ENCODE measurements at regions not wholly inside any gene's neighbourhood (a gene's known extent, or its start where the extent isn't known, plus 50 kb on each side); places are given as distances from the start of the nearest gene placed in this dataset.

DNA sequence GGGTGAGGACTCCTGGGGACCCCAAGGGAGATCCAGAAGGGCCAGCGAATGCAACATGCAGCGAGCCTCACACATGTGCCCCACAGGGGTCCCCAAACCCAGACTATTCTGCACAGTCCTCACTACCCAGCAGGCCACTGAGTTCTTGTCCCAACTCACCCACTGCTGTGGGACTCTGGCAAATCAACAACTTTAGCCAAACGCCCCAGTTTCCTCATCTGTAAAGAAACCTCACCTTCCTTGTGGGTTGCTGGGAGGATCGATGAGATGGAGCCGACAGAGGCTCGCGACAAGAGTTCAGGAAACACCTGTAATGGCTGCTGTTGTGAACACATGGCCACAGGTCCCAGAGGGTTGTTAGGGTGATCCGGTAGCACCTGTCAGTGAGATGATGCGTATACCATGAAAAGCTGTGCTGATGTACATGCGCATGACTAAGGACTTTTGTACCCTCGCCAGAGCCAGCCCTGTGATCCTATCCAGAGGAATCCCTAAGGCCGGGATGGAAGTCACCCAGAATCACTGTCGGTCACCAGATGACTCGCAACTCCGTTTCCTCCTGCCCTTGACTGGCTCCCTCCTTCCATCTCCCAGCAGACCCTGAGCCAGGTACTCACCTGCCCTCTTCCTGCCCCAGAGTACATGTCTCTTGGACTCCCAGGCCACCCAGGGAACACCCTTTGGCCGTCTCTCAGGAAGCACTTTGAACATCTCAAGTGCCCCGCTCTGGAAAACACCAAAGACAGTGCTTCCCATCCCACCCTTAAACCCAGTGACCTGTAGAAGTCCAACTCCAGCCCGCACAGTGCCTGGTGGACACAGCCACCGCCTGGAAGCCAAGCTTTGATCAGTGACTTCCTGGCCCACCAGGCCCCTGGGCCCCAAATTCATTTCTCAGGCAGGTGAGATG lies 103.3 kb upstream of the ID2 start:
- Mint-ChIP-seq H3K27me3 (ENCODE audit: low read depth in 3 of 3) (peaks cover 9 to 17% (median 16%) of the 10 kb centered on the region in 3 donors), H3K9me3 (peaks cover 0 to 6% (median 3%) of the 10 kb centered on the region in 7 donors), H3K4me3 (no peak overlapping the region), H3K36me3 (peaks cover 0 to 8% of the 10 kb centered on the region in 2 donors), H3K27ac (peak overlapping the region in 4 of 7 donors; percentile 11 to 22 (median 14)), H3K4me1 (peaks cover 59% of the 10 kb centered on the region)
- H3K4me3 ChIP-seq (replicated peaks in 1 of 3; ENCODE audit: low read depth in 2 of 3, low read length in 3 of 3) = no peak overlapping the region
- peak in 1 of 3 donors; percentile 33 for DNase-seq
- intact Hi-C loops (cut with micrococcal nuclease) = no loop called here
- no peaks in the 10 kb centered on the region for H3K36me3 ChIP-seq (replicated peaks in 1 of 2; ENCODE audit: control insufficient read depth in 1 of 2, insufficient read depth in 2 of 2, low read length in 2 of 2)
- no peak for TF ChIP-seq CTCF (IDR thresholded peaks at IDR 0.05)
- H3K27ac ChIP-seq (ENCODE audit: low read depth in 1 of 2, low read length in 2 of 2) = no peak overlapping the region
- WGBS (ENCODE audit: insufficient coverage) = 70% methylated on average over 17 of the region's 19 CpGs
- no peaks in the 10 kb centered on the region for H3K27me3 ChIP-seq (ENCODE audit: control insufficient read depth in 2 of 2, insufficient read depth in 2 of 2, low read length in 2 of 2)
- H4K20me1 ChIP-seq (ENCODE audit: insufficient read depth, low read length) = no peaks in the 10 kb centered on the region
- H3K4me2 ChIP-seq (replicated peaks; ENCODE audit: extremely low read depth, low read length, poor library complexity, severe bottlenecking) = no peak overlapping the region
- no peaks in the 10 kb centered on the region for H3K9me3 ChIP-seq (replicated peaks in 1 of 2; ENCODE audit: control insufficient read depth in 1 of 2, insufficient read depth in 1 of 2, low read length in 2 of 2)
- no peak overlapping the region for H3K9ac ChIP-seq (ENCODE audit: insufficient read depth, low read length, poor library complexity, severe bottlenecking)
- H3K4me1 ChIP-seq (ENCODE audit: control insufficient read depth in 1 of 2, insufficient read depth in 2 of 2, low read length in 2 of 2) = peaks cover 40 to 57% of the 10 kb centered on the region in 2 donors
- no peak overlapping the region for H2AFZ ChIP-seq (ENCODE audit: insufficient read depth, low read depth, low read length, poor library complexity, severe bottlenecking)
- H3K79me2 ChIP-seq (ENCODE audit: insufficient read depth, low read length) = no peaks in the 10 kb centered on the region

DNA sequence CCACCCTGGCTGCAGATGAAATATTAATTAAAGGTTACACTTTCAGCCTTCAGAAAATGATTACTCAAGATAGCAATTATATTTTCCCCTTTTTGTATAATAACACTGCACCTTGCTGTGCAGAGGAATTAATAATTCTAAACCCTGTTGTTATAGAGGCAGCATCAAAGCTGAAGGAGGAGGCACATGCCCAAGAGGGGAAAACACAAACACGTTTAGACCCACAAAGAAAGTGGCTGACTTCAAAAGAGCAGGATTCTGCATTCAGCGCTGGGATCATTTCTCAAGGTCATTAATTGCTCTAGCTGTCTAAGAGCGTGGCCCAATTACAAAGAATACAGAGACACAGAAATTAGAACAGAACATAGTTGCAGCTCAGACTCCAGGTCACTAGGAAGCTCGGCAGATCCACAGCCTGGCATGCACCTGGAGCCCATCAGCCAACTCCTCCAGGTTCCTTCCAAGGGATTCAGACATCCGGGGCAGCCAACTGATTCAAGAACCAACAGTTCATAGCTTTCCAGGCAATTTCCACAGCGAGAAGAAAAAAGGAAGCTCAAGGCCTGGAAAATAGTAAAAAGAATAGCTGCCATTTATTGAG lies 102.3 kb upstream of the ID2 start:
- no peaks in the 10 kb centered on the region for H3K79me2 ChIP-seq (ENCODE audit: insufficient read depth, low read length)
- no peak overlapping the region for H3K4me2 ChIP-seq (replicated peaks; ENCODE audit: extremely low read depth, low read length, poor library complexity, severe bottlenecking)
- H3K4me3 ChIP-seq (replicated peaks in 1 of 3; ENCODE audit: low read depth in 2 of 3, low read length in 3 of 3) = no peak overlapping the region
- H3K27me3 Mint-ChIP-seq (ENCODE audit: low read depth in 3 of 3) = peaks cover 9 to 14% (median 12%) of the 10 kb centered on the region in 3 donors
- H3K27me3 ChIP-seq (ENCODE audit: control insufficient read depth in 2 of 2, insufficient read depth in 2 of 2, low read length in 2 of 2) = no peaks in the 10 kb centered on the region
- peaks cover 0 to 4% of the 10 kb centered on the region in 2 donors for H3K36me3 Mint-ChIP-seq
- H3K27ac Mint-ChIP-seq = no peak overlapping the region
- H4K20me1 ChIP-seq (ENCODE audit: insufficient read depth, low read length) = no peaks in the 10 kb centered on the region
- H3K9me3 ChIP-seq (replicated peaks in 1 of 2; ENCODE audit: control insufficient read depth in 1 of 2, insufficient read depth in 1 of 2, low read length in 2 of 2) = no peaks in the 10 kb centered on the region
- H3K4me1 Mint-ChIP-seq = peaks cover 60% of the 10 kb centered on the region
- no peak for DNase-seq
- no peak overlapping the region for H3K9ac ChIP-seq (ENCODE audit: insufficient read depth, low read length, poor library complexity, severe bottlenecking)
- no peak for TF ChIP-seq CTCF (IDR thresholded peaks at IDR 0.05)
- H3K27ac ChIP-seq (ENCODE audit: low read depth in 1 of 2, low read length in 2 of 2) = no peak overlapping the region
- H3K36me3 ChIP-seq (replicated peaks in 1 of 2; ENCODE audit: control insufficient read depth in 1 of 2, insufficient read depth in 2 of 2, low read length in 2 of 2) = no peaks in the 10 kb centered on the region
- peaks cover 0 to 6% (median 3%) of the 10 kb centered on the region in 7 donors for H3K9me3 Mint-ChIP-seq
- 97% methylated on average over 5 of the region's 6 CpGs for WGBS (ENCODE audit: insufficient coverage)
- intact Hi-C loops (cut with micrococcal nuclease) = loop anchor here (5.0 kb wide), 2 partner anchors 32 to 103 kb away; partner anchors contain the start of gene ID2 (in 1 of the 2)
- peaks cover 45 to 62% of the 10 kb centered on the region in 2 donors for H3K4me1 ChIP-seq (ENCODE audit: control insufficient read depth in 1 of 2, insufficient read depth in 2 of 2, low read length in 2 of 2)
- no peak overlapping the region for H2AFZ ChIP-seq (ENCODE audit: insufficient read depth, low read depth, low read length, poor library complexity, severe bottlenecking)
- no peak overlapping the region for H3K4me3 Mint-ChIP-seq

Data from CD14-positive monocyte (primary cell).